Ureter (tissue), 1 donor: ENCODE measurements at regions not wholly inside any gene's neighbourhood (a gene's known extent, or its start where the extent isn't known, plus 50 kb on each side); places are given as distances from the start of the nearest gene placed in this dataset.

ENCODE experiments used
- DNase-seq: peaks from one replicate; pipeline ENCODE4 v3.0.0-alpha.2; 2020; ENCODE audit warnings: low spot score
- donor health status: DM: yes; HTN: yes; CAD: no.

DNA sequence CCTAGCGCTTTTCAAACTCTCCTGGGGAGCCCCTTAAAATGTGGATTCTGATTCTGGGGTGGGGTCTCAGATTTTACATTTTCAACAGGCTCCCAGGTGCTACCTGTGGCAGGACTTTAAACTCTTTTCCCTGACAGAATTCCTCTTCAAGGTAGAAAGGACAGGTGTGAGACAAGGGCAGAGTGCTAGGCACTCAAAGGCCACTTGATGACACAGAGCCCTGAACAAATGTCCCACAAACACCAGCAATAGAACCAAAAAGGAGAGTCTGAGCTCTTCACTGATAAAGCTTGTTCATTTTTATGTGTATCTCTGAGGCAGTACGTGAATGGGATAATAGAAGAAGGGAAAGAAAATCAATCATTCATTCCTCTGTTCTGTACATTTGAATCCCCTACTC, 77.7 kb upstream of the PELI1 start:
- no peak for DNase-seq

DNA sequence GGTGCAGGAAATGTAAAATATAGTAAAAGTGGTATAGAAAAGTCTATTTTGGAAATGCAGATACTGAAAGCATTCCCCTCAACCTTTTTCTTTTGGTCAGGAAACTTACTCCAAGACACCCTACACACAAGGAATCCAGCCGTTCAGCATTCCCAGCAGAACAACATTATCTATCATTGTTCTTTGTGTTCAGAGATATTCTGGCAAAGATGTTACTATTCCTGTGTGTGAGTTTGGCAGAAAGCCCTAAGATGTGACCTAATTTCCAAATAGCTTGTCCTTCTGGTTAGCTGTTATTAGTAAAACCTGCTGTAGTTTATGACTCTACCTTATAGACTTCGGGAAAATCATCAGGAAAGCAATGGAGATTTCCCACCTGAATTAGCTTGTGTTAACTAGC, 78.1 kb upstream of the PELI1 start:
- no peak for DNase-seq

DNA sequence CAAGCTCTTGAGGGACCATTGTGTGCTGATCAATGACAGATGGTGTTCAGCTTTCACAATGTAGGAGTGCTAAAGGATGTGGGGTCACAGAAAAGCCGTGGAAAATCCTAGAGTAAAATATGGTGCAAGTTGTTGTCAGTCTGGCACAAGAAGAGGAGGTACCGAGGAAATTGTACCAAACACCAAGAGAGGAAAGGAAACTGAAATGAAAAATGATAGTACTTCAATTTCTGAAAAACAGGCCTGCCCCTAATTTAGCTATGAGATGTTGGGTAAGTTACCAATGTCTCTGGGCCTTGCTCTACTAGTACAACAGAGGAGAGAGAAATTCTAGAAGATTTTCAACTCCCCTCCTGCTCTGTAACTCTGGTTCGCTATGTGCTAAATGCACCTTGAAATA, 78.8 kb upstream of the PELI1 start:
- no peak for DNase-seq

DNA sequence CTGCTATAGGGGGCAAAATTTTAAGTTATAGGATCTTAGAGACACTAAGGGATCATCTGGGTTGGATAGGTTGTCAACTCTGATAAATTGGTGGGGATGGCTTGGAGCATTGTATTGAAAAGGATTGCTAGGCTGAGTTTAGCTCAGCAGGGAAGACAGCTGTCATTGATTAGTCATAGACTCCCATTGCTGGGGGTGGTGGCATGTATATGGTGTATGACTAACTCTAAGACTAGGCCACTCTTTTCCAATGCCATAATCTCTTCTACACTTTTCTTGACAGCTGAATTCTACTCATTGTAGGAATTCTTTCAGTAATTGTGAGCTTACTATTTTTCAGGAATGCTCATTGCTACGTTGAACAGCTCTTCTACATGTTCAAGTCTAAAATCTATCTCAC, 81.3 kb upstream of the PELI1 start:
- DNase-seq = no peak

DNA sequence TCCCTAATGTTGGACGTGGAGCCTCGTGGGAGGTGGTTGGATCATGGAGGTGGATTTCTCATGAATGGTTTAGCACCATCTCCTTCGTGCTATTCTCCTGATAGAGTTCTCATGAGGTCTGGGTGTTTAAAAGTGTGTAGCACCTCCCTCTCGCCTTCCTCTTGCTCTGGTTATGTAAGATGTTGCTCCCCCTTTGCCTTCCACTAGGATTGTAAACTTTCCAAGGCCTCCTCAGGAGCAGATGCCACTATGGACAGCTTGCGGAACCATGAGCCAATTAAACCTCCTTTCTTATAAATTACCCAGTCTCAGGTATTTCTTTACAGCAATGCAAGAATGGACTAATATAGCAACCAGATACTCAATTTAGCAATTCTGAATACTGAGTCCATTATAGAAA, 82.4 kb upstream of the PELI1 start:
- DNase-seq = no peak

DNA sequence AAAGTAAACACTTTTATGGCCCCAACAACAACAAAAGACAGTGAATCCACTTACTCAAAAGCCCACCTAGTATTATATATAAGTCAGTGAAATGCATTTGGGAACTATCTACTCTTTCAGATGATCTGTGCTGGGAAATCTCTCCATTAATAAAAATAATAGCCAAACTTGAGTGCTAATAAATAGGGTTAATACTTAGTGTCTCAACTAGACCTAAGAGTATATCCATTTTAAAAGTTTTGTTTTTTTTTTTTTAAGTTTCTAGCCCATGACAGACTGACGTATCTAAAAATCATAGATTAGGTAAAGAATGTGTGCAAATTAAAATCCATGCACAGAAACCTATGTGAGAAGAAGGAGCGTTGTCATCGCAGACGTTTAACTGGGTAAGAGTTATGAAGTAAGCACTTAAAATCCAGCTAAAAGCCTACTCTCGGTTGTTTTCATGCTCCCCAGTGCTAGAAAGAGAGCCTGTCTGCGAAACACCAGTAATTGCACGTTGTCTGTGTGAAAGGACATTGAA, 83.4 kb upstream of the PELI1 start:
- DNase-seq = no peak

DNA sequence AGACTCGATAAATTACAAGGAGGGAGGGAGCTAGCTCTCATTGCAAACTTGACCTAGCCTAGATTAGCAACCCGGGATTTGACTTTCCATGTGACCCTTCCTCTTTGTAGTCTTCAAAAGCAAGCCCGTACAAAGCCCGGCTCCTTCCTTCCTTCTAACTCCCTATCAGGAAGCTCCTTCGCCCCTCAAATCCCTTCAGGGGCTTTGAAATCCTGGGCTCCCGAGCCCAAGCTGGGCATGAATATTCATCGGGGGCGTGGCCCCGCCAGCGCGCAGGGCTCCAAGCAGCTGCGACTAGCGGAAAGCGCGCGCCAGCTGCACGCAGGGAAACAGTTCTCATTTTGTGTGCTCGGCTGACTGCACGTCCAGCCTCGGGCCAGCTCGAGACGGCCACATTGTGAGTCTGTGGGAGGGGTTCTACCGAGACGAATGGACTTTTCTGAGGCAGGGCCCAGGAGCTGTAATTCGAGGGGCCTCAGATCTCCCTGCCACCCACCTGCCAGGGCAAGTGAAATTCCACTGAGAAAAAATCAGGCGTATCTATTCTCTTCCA, 84.0 kb upstream of the PELI1 start:
- DNase-seq = peak; percentile 79

DNA sequence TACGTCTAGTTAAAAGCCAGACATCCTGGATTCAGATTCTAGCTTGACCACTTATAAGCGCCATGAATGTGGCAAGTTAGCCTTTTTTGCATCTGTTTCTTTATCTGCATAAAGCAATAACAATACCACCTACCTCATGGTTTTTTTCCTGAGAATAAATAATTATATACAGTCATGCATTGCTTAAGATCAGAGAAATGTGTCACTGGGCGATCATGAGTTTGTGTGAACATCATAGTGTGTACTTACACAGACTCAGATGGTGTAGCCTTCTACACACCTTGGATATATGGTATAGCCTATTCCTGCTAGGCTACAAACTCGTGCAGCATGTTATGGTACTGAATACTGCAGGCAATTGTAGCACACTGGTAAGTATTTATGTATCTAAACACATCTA, 84.7 kb upstream of the PELI1 start:
- DNase-seq = no peak

DNA sequence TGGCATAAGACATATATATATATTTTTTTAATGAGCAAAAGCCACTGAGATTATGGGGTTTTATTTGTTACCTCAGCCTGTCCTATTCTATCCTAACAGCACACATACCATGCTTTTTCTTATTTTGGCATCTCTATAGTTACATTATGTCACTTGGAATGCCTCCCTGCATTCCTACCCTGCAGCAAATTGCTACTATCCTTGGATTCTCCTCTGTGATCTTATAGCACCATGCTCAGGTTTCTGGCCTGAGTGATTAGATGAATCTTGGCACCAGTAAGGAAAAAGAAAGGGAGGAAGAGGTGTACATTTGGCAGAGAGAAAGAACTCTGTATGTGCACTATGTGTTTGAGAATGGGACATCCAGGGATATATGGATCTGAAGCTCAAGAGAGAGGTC, 86.3 kb upstream of the PELI1 start:
- no peak for DNase-seq

DNA sequence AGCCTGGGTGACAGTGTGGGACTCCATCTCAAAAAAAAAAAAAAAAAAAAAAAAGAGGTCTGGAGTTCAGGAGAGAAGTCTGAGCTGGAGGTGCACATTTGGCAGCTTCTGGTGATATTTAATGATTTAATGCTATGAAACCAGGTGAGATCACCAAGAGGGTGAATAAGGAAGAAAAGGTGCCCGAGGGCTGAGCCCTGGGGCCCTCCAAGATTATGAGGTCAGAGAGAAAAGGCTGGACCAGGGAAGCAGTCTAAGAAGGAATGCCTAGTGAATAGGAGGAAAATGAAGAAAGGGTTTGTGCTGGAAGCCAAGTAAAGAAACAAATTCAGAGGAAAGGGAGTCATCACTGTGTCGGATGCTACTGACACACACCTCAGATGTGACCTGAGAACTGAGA, 88.0 kb upstream of the PELI1 start:
- no peak for DNase-seq

DNA sequence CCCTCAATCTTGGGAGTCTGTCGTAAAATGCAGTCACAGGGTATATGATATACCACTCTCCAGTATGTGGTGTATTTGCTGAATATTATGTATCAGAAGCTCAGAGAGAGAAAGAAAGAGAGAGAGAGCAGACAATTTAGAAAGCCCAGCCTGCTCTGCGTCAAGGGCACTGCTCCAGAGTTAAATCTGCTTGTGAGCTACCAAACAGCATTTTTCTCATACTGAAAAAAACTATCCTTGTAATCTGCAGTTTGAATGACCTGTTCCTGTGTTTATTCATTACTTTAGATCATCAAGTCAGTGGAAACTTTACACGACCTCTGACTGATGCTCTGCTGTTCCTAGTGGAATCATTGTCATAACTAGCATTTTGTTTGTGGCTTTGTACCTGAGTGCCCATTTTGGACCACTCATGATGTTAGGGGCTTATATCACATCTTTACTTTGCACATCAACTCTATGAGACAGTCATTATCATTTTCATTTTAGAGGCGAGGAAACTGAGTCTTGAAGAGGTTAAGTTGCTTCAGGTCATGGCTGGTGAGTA, 89.2 kb upstream of the PELI1 start:
- DNase-seq = no peak

DNA sequence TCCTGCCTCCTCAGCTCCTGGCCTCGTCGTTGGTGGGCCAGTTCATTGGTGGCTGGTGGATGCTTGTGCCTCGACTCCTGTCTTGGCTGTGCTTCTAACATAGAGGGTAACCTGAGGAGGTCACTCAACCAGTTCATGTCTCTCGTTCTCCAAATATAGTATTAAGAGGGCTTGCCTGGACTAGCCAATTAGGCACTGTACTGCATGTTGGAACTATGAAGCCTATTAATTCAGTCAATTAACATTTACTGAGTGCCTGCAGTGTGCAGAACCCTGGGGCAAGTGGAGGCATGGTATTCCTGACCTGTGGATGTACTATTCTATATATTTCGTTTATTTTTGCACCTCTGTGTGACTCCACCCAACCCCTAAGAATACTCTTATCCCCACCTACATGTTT, 89.9 kb upstream of the PELI1 start:
- DNase-seq = no peak

DNA sequence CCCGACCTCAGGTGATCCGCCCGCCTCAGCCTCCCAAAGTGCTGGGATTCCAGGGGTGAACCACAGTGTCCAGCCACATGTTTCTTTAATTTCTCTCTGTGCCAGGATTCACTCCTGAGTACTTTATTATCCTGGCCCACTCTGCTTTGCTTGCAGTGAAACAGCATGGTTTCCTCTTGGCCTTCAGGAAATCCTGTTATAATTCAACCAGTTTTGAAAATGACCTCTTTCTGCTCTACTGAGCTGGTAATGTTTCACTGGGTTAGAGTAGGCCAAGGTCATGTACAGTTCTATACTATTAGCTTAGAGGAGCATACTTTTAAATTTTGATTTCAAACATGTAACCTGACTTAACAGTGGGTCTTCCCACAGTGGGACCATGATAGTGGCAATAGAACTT, 90.6 kb upstream of the PELI1 start:
- no peak for DNase-seq

DNA sequence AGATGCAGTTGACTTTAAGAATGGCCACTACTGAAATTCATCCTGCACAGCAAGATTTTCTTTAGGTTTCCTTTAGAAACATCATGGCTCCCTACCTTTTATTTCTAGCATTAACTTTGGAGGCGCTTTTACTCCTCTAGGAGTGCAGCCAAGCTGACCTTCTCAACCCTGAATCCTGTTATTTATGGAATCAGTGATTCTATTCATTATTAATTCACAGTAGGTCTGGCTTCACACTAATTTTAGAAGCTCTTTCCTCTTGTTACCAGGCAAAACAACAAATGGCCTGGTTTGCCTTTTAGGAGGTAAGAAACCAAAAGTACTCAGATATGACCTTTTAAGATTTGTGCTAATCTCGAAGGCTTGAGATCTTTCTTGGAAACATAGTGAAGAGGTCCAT, 93.0 kb upstream of the PELI1 start:
- DNase-seq = no peak

DNA sequence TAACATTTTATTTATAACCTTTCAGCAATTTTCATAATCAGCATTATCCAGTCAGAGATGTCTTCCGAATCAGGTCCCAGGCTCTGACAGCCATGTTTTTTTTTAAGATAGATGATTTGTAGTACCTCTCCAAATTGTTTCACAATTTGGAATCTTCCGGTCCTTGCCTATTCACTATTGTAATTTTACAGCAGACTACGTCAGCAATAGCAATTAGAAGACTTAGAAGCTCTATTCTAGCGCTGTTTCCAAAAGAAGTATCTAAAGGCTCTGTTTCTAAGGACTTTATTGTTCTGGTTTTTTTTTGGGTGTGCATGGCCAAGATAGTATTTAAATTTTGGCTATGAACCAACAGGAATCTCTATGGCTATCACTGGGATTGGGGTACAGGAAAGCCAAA, 94.6 kb upstream of the PELI1 start:
- no peak for DNase-seq

DNA sequence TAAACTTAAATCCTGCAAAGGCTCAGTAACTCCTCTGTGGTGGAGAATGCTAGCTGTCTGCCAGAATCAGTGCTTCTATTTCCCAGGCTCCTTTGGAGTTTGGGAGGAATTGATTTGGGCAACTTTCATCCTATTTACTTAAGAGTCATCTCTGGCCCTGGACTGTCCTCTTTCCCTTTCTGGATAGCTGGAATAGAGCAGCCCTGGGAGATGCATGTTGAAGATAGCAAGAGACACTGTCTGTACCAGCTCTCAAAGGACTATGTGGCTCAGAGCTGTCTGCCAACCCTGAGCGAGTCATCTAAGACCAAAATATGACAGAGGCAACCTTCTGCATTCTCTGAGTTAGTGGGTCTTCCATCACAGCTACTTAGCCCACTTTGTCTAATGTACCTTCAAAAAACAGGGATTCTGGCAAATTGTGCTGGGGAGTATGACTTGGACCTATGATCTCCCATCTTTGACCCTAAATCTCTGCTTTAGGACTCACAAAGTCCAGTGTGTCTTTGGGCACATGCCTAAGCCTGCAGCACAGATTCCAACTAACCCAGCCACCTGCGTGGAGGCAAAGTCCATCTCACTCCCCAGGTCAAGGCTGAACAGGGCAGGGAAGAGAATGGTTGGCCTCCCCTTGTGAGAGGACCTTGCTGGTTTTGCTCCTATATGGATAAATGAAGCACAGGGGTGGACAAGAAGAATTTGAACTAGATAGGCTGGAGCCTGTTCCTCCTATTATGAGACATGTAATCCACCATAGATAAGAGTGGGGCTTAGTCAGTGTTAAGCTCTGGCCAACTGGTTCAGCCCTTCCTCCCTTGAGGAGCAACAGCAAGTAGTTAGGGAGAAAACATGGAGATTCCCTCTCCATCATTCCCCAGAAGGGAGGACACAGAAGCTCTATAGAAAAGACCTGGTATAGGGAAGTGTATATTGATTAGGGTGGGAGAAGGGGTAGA, 99.1 kb upstream of the PELI1 start:
- DNase-seq = no peak

DNA sequence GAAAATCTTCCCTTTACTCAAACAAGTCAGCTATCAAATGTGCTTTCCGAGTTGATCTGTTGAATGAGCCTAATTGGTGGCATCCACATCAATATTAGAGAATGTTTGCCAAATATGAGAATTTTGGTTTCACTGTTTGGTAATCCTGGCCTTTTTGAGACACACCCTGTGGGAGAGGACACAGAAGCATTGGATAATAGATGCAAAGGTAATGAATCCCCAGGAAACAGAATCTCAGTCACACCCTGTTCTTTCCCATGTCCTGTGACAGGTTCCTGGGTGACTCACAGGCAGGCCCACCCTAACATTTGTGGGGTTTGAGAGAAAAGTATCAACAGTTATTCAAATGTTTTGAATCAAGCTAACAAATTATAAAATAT, 99.8 kb upstream of the PELI1 start:
- DNase-seq = no peak

DNA sequence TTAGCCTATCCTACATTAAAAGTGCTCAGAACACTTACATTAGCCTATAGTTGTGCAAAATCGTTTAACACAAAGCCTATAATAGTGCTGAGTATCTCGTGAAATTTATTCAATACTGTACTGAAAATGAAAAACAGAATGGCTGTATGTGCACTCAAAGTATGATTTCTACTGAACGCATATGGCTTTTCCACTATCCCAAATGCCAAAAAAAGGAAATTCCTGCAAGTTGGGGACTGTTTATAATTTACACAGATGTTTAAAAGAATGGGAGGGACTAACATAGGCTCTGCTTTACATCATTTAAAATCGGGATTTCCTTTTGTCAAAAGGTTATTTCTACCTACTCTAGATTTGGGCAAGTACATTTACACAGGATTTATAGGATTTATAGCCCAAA, 101.4 kb upstream of the PELI1 start:
- no peak for DNase-seq

DNA sequence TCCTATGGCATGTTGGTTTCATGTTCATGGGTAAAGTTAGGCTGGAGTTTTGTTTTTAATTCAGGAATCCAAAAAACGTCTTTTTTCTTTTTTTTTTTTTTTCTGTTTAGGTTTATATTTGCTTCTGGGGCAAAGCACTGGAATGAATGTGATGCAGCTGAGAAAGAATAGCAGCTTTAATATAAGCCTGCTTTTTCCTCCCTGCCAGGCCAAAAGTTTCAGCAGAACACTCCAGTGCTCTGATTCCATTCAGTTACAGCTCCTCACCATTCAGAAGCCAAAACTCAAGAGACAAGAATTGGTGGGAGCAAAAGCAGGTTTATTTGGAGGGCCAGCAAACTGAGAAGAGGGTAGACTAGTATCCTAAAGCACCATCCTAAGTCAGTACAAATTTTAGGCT, 102.7 kb upstream of the PELI1 start:
- DNase-seq = no peak

DNA sequence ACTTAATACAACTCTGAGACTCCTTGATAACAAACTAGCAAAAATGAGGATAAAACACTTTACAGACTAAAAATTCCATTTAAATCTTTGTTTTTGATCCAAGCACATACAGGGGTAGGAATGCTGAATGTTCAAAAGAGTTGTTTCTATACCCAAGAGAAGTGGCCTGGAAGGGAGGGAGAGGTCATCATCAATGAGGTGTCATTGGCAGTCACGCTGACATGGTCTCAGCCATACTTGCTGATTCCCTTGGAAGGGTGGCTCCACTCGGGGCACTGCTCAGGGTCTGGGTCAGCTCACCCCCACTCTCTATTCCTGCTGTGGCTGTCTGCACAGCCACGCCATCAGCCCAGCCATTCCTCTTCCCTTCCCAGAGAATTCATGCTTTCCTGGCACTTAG, 105.2 kb upstream of the PELI1 start:
- no peak for DNase-seq

DNA sequence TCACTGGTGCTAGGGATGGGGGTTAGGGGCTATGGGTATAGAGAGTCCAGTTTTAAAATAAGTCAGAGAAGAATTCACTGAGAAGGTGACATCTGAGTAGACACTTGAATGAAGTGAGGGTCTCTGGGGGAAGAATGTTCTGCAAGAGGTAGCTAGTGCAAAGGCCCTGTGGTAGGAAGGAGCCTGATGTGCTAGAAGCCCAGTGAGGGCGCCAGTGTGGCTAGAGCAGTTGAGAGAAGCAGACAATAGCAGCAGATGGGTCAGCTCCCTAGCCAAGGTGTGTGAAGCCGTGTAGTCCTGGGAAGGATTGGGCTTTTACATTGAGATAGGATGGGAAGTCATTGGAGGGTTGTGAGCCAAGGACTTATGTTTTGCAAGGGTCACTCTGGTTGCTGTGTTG, 105.8 kb upstream of the PELI1 start:
- DNase-seq = no peak

DNA sequence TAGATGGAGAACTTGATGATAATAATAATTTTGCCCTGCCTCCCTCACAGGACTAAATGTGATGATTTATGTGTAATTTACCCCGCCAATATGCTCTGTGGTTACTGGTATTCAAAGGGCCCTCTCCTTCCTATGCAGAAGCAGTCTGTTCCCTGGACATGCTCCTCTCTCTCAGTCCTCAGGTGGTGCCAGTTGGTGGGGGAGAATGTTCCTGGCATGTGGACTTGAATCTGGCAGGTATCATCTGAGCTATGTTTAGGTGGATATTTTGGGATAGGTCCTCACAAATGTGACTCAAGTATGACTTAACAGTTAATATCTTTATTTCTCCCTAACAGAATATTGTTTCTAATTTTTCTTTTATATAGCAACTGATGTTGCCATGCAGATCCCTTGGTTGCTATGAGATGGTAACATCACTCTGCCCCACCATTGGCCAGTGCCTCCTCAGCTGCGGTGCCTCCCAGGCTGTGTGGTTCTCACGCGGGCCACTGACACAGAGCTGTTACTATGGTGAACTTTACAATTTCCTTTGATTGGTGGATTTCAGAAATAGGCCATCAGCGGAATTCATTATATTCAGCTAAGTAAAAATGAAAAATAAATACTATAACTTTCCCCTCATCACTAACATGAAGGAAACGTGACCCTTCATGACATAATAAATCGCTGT, 106.7 kb upstream of the PELI1 start:
- DNase-seq = no peak
